GM18517 (cell line): ENCODE measurements at regions not wholly inside any gene's neighbourhood (a gene's known extent, or its start where the extent isn't known, plus 50 kb on each side); places are given as distances from the start of the nearest gene placed in this dataset.
A peak's percentile ranks its signal among the peaks of the same experiment; 100 is the strongest.

Experiments used
- ATAC-seq: cut with Tn5 transposase; IDR thresholded peaks from one replicate; pipeline ENCODE4 v1.9.1; 2021; ENCODE audit warnings: mild to moderate bottlenecking, moderate library complexity; ENCODE audit not compliant: unreplicated experiment

DNA sequence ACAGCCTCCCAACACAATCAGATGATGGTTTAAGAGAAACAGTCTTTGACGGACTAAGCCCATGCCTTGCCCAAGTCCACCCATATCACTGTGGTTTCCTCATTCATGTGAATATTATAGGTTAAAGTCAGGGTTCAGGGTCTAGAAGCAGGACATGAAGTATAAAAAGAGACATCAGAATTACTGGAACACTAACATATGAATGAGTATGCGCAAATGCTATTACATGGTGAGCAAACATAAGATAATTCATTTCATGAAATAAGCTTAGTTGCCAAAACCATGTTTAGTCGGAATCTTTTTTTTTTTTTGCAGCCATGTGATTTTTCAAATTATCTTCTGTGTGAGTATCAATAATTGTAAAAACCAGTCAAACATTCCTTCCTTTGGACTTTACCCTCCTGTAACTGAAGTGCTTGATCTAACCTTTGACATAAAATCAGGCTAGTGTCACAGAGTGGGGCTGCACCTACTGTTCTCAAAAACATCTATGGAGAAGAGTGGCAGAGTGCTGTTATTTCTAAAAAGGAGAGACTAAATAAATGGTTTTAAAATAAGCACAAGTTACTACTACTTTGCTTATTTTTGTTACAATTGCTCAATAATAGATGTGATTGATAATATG, 84.9 kb upstream of the NRIP1 start:
- no peak for ATAC-seq

DNA sequence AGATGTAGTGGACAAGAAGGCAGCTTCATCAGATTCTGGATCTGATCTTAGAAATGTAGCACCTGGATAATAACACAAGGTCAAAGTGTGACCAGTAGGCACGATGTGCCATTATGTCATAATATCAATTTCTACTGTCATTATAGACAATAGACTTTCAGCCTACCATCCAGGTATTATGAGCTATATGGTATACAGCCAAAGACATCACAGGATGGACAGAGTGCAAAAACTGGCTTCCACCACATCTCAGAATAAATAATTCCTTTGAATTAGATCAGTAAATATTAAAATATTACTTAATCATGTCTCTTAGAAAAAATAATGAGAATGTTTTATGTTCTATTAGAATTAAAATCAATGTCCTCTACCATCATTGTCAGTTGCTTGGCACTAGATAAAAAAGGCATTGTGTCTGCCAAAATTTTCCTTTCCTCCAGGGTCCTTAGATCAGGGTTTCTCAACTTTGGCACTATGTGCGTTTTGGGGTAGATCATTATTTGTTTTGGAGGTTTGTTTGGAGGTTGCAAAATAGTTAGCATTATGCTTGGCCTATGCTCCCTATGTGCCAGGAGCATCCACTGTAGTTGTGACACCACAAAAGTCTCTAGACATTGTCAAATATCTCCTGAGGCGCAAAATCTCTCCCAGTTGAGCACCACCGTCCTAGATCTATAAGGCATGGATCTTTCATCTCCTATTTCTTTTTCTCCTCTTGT, 86.7 kb upstream of the NRIP1 start:
- no peak for ATAC-seq

DNA sequence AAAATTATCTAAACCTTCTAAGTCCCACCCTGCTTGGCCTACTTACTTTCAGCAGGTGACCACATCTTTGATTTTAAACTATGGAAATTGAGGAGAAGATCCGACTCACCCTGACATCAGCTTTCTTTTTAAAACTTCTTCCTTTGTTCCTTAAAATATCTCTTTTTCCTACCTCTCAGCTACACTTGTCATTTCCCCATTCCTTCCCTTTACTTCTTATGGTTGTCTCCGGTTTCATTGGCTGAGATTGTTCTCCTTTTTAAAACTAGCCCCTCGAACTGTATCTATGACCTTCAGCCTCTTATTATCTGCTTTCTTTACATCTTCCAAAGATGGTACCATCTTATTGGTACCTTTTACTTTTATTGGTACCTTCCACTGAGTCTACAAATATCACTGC, 87.8 kb upstream of the NRIP1 start:
- ATAC-seq = no peak

DNA sequence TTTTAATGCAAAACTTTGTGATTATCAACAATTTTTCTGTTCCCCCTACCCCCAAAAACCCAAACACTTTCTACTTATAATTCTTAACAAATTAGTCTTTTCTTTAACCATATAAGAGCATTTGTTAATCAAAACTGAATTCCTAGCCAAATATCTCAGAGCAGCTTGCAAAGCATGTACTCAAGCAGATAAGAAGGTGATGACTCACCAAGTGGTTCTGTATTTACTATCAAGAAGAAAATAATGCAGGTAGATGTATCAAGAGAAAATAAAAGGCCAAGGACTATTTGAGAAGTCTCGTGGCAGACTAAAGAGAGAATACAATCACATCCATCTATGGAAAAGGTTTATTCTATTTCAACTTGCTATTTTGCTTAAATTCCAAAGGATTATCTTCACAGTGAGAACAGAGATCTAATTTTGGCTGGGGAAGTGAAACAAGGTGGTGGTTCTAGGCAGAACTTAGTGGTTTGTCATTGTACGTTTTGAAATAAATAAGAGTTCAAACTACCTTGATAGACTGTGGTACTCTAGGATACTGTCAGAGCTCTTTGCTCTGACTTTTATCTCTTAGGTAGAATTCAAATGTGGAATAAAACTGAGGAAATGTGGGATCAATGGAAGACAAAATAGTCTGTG, 94.7 kb upstream of the NRIP1 start:
- ATAC-seq = peak; percentile 63

DNA sequence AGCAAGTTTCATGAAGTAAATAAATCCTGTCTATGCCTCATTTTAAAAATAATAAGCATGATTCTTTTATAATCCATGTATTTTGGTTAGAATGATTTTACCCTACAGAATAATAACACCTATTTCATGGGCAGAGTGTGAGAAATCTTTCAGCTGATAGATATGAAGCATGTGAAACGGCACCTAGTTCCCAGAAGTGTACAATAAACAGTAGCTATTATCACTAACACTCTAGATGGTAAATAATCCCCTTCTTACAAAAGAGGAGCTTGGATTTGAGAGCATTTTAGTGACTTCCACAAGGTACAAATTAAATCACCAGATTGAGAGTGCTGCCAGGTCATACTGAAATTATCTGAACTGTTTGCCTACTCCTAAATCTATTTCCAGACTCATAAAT, 95.3 kb upstream of the NRIP1 start:
- ATAC-seq = no peak

DNA sequence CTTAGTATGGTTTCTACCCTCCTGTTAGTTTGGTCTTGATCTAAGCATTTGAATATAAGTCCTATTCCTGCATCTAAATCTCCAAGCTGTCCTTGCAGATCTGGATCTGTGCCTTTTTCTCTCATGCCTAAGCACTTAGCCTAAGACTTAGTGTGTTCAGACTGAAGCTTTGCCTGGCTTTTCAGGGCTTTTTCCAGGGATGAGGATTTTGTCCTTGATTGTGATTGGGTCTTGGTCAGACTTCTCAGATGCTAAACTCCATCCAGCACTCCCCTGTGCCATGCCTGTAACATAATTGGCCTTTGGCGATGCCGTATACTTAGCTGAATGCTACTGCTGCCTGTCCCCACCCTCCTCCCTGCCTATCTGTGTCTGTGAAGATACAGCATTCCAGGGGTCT, 98.1 kb upstream of the NRIP1 start:
- ATAC-seq = no peak

DNA sequence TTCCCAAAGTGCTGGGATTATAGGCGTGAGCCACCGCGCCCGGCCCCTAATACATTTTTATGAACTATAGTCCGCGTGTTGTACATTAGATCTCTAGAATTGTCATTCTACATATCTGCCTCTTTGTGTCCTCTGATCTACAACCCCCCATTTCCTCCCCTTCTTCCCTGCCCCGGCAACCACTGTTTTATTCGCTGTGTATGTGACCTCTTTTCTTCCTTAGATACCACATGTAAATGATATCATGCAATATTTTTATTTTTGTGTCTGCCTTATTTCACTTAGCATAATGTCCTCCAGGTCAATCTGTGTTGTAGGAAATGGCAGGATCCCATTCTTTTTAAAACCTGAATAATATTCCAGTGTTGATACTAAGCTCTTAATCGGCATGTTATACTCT, 99.5 kb upstream of the NRIP1 start:
- ATAC-seq = no peak

DNA sequence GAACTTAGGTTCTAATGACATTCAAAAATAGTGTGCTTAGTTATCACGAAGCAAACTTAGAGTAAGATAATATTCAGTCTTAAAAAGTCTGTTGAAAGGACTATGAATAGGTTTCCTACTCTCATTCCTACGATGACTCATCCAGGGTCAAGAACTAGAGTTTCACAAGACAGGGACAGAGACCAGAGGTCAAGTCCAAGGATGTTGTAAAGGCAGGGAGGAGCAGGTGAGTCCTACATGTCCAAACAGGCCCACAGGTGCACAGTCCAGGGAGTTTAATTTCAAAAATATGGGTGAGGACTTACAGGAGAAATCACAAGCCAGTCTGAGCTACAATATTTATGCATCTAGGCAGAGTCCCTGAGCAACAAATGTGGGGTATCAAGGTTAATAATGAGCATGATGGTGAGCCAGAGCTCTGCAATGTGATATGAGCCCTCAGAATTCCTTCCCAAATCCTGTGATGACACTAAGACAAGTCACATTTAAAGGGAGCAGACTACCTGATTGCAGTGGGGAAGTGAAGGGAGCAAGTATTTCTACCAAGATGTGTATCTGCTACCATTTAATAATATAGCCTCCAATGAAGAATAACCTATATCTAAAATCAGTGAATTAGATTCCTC, 100.0 kb upstream of the NRIP1 start:
- no peak for ATAC-seq

DNA sequence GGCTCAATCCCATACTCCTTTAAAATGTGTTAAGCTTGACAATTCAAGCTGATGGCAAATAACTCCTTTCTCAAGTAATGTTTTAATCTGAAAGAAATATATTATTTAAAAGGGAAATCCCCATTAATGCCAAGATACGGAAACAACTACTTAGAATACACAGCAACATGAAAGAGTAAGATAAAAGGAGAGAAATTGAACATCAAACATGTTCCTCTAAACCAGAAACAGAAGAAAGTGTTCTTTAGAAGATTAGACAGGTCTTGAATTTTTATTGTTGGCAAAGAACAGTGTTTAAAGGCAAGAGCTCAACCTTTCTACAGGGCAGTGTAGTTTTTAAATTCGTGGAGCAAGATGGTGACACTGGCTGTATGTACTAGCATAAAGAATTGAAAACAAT, 105.8 kb upstream of the NRIP1 start:
- ATAC-seq = no peak

DNA sequence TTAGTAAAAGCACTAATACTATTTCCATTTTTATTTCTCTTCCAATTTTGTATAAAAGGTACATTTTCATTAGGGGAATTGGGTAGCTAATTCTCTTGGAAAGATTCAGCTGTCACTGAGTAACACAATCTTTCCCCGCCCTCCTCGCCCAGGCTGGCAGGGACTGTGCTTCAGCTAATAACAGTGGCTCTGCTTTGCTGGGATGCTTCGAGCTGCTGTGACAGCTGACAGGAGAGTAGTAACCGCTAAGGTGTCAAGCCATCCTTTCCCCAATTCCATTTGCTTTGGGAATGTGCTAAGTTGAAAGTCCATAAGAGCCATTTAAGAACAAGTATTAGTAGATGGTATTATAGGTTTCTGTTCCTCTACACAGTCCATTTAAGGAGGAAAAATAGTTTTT, 106.7 kb upstream of the NRIP1 start:
- ATAC-seq = no peak

DNA sequence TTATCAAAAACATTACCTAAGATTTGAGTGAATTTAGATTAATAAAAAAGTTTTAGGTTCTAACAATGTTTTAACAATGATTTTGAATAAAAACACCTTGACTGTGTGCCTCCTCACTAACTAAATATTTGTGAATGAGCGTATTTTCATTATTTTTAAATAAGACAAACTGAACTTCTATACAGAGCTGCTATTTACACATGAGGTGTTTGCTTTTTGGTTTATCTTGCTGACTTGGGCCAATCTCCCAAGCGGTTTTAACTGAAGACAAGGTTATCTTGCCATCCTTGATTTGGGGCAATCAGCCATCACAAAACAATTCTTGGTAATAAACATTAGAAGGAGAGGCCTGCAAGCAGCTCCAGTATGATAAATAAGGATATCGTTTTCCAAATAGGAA, 108.2 kb upstream of the NRIP1 start:
- ATAC-seq = no peak

DNA sequence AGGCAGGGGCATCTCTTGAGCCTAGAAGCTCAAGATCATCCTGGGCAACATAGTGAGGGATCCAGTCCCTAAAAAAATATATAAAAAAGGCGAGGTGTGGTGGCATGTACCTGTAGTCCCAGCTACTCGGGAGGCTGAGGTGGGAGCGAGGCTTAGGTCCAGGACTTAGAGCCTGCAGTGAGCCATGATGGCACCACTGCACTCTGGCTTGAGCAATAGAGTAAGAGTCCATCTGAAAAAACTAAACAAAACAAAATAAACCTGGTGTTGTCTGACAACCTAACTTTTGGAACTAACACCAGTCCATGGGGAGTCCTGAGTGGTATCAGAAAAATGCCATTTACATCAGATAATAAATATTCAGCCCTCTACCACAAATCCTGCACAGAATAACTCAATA, 110.1 kb upstream of the NRIP1 start:
- ATAC-seq = no peak

DNA sequence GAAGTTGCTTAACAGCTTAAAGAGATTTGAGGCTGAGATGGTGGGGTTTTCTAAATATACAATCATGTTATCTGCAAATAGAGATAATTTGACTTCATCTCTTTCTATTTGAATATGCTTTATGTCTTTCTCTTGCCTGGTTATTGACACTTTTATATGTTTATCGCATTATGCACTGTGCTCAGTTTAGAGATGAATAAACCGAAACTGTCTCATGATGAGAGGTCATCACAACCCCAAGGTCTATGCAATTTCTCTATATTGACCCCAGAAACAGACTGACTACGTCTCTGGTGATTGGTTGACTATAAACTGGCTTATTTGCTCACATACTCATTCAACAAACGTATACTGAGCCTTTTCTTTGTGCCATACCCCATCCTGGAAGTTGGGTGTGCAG, 117.9 kb upstream of the NRIP1 start:
- no peak for ATAC-seq

DNA sequence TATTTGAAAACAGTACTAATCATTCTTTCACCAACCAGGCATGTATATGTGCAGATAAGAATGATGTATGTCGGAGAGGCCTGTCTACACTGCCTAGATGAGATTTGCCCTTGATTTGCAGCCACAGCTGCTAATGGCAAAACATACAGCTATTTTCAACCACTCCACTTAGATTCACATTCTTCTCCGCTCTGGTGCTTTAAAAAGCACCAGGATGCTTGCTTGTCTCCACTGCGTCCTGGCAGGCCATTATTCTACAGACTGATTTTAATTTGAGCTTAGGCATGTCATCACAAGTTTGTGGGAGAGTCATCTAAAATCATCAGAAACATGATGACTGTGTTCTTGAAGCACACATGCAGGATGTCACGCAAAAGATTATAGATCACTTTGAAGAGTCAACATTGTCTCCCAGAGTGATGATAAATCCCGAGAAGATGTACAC, 119.0 kb upstream of the NRIP1 start:
- ATAC-seq = no peak

DNA sequence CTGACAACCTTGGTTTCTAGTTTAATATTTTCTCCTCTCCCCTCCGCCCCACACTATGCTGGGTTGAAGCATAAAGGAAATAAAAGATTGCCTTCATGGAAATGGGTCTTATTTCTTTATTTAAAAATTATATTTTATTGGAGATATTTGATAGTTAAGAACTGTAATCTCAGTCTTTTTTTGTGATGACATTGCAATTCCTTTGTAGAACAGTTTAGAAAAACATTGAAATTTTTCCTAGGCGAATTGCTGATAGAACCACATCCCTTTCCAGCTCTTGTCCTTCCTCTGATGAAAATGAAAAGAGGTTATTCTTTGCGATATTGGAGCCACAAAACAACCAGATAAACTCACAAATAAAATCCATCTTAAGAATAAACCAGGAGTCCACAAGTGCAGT, 125.6 kb upstream of the NRIP1 start:
- no peak for ATAC-seq

DNA sequence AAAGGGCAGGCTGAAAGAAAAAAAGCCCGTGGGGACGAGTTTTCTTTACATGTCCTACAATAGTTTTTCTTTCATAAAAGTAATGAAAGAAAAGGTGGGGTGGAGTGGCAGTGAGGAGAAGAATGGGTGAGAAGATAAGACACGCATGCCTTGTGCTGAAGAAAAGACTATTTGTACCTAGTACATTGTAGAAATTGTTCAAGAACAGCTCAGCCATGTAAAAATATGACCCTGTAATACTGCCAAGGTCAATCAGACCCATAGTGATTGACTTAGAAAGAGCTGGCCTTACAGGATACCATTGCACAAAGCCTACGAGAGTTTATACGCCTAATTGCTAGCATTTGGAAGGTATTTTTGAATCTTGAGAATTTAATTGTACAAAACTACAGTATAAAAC, 126.0 kb upstream of the NRIP1 start:
- ATAC-seq = no peak

DNA sequence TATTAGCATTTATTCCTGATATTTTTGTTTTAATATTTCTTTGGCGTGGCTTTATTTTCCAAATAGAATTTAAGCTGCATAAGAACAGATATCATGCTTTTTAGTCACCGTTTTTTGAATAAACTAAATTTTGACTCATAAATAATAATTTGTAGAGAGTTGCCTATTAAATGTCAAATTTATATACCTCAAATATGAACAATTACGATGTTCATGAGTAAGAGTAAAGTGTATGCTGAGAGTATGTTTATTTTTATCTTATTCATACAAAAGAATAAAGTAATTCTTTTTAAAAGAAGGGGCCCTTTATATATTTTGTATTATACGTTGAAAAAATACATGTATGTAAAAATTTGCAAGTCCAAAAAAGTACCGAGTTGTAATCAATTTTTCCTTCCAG, 126.5 kb upstream of the NRIP1 start:
- ATAC-seq = no peak

DNA sequence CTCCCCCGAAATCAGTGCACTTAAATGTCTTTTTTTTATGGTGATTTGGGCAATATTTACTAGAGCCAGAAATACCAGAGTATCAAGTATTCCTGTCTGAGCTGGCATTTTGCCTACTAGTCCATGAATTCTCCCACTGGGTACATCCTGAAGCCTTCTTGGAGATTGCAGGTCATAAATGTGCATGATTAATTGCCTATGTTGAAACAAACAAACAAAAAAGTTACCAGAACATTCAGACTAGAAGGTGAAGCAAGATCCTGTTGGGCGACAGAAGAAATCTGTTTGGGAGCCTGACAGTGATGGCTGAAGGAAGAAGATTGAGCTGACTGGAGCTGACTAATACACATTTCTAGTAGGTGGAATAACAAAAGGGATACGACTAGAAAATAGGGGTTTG, 127.4 kb upstream of the NRIP1 start:
- ATAC-seq = no peak

DNA sequence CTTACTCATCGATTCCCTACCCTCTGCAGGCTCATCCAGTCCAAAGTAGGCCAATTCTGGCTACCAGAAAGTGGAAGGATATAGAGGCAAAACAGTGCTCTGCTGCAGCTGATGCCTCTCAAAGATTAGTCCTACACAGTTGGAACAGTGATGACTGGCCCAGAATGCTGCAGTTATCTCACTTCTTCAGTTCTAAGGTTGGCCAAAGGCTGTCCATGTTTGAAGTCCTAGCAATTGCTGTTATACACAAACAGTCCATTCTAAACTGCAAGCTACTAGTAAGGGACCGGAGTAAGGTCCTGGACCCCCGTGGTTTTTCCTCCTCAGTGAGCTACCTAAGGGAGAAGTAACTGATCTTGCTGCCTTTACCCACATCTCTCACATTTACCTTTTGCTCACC, 129.1 kb upstream of the NRIP1 start:
- ATAC-seq = no peak

DNA sequence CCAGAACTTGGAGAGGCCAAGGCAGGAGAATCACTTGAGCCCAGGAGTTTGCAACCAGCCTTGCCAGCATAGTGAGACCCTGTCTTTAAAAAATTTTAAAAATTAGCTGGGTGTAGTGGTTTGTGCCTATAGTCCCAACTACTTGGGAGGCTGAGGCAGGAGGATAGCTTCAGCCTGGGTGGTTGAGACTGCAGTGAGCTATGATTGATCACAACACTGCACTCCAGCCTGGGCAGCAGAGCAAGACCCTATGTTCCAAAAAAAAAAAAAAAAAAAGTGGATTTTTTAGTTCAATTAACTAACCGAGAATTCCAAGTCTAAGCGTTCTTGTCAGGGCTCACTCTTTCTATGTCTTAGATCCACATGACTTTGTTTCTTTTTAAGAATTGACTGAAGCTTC, 130.3 kb upstream of the NRIP1 start:
- no peak for ATAC-seq

DNA sequence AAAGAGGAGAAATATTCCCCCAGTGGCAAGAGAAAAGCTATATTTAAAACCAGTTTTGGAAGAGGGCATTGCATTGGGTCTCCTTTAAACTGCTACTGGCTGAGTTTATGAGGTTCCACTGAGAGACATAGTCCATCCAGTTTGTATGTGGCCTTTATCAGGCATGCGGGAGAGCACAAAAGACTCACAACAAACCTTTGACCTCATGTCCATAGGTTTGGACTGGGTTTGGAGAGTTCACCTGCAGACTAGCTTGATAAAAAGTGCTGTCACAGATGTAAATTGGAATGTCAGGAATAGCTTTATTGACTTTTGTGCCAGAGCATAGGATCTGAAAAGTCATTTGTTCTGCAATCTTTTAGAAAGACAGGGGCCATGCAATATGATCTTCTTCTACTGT, 131.0 kb upstream of the NRIP1 start:
- ATAC-seq = no peak

DNA sequence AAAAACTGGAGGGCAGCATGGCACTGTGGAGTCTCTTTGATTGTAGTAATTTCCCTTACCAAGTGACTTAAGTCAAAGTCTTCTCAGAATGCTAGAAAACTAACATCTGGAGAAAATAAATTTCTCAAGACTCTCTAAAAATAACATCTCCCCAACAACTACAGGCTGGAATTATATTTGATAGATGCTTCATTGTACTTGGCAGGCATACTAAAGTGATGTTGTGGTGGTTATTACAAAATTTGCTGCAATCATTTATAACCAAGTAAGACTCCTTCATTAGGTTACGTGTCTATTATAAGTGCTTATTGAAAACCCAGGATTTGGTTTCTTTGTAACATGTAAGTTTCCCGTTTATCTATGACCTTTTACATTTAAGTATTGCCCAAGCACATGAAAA, 132.9 kb upstream of the NRIP1 start:
- no peak for ATAC-seq
